Omental fat pad (tissue), 3 donors: ENCODE measurements at regions not wholly inside any gene's neighbourhood (a gene's known extent, or its start where the extent isn't known, plus 50 kb on each side); places are given as distances from the start of the nearest gene placed in this dataset.

Source experiments
- ATAC-seq: fragments of 150-250 bp; one replicate; pipeline ENCODE4 v1.9.1; 2016; ENCODE audit warnings: mild to moderate bottlenecking, moderate library complexity; ENCODE audit not compliant: low FRiP score
- DNase-seq: peaks from one replicate; pipeline ENCODE4 v3.0.0-alpha.2; 2019; ENCODE audit warnings: low spot score
- CTCF ChIP-seq, 3 donors: fragments of 450-650 bp; IDR thresholded peaks; one replicate each; pipeline ENCODE4 v1.5.1; 2016 to 2017; ENCODE audit warnings: antibody characterized with exemption in 3 of 3, mild to moderate bottlenecking in 3 of 3, moderate library complexity in 2 of 3

DNA sequence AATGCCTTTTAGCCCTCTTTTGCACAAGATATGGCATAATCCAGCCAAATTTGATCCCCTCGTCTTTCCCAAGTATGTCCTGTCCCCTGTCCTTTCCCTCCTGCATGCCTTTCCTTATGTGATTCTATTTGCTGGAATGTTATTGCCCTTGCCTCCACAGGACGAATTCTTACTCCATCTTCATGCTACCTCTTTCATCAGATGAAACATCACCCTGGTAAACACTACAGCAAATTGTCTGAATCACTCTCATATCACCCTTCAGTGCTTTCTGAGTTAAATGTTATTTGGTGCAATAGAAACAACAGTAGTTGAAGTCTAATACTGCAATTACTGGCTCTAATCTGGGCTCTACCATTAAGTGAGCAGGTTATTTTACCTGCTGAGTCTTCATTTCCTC is 52.2 kb upstream of the FAT1 start:
- TF ChIP-seq CTCF (IDR thresholded peaks at IDR 0.05): no peak
- no peak for DNase-seq
- no peak for ATAC-seq

DNA sequence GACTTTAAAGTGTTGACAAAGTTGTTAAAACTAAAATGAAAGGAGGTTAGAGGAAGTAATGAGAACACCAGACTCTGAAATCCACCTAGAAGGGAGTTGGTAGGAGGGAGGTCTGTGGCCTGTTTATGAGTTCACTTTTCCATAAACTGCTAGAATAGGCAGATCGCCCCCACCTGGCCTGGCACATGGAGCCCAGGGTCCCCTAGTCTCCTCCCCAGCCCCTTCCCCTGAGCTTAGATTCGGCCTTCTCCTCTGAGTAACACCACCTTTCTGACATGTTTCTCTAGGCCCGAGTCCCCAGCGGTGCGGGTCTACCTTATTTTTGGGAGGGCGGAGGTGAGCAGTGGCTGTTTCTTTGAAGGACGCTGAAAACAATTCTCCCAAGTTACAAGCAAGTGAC is 54.5 kb upstream of the FAT1 start:
- no peak for ATAC-seq
- DNase-seq: no peak
- no peak for TF ChIP-seq CTCF (IDR thresholded peaks at IDR 0.05)

DNA sequence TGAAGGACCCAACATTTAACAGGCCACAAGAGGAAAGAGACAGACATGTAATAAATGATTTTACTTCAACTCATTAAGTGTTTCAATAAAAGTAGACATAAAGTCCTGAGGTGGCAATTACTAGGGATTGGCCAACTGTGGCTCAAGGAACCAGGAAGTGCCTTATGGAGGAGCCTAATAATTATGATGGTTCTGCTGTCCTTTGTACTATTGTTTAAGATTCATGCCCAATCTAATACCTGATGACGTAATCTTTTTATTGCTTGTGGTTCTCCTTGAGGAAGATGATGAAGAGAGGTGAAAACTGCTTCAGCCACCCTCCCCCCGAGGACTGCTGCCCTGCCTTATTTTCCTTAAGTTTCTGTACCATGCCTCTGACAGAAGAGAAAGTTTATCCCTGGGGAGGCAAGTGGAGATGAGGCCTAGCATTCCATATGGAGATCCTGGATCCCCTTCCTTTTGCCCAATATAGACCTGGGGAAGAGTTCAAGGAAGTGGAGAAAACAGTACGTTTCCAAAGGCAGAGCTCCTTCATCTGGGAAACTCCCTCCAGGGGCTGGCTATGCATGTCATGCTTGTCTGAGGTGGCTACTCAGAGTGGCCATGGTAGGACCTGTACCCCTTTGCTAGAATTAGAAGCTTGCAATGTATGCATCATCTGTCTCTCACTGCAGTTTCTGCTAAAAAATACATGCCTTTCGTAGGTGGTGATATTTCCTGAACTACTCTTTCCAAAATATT is 56.8 kb upstream of the FAT1 start:
- no peak for TF ChIP-seq CTCF (IDR thresholded peaks at IDR 0.05)

GRCh38 chr4:186781032-186781917 is 57.6 kb upstream of the FAT1 start:
- no peak for TF ChIP-seq CTCF (IDR thresholded peaks at IDR 0.05)
- ATAC-seq (no peak), DNase-seq (no peak)

More for the DNA sequence above, 56.8 kb upstream of the FAT1 start:
- ATAC-seq (no peak), DNase-seq (no peak)

- DNase-seq: no peak
- no peak for ATAC-seq
- TF ChIP-seq CTCF (IDR thresholded peaks at IDR 0.05): no peak
Observed at GRCh38 chr4:186782302-186782701, 58.6 kb upstream of the FAT1 start.

DNA sequence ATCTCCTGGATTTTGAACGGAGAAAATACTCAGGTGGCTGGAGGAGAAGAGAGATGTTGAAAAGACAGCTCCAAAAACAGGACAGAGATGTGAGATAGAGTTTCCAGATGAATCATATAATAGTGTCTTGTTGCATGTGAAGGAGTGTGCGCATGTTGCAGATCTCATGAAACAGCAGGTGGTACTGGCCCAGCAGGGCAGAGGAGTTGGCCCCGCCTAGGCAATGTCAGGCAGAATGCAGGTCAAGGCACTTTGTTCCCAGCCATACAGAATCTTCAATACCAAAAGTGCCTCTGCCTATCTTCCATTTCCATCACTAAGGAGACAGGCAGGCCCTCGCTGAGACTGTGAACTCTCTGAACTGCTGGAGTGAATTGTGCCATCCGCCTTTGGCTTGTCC is 63.9 kb upstream of the FAT1 start:
- TF ChIP-seq CTCF (IDR thresholded peaks at IDR 0.05): no peak
- DNase-seq (no peak), ATAC-seq (no peak)
